GM21528 (cell line): ENCODE measurements at regions not wholly inside any gene's neighbourhood (a gene's known extent, or its start where the extent isn't known, plus 50 kb on each side); places are given as distances from the start of the nearest gene placed in this dataset.

Experiments
- ATAC-seq: cut with Tn5 transposase; IDR thresholded peaks from one replicate; pipeline ENCODE4 v1.9.1; 2021; ENCODE audit warnings: mild to moderate bottlenecking, moderate library complexity; ENCODE audit not compliant: unreplicated experiment, low FRiP score

DNA sequence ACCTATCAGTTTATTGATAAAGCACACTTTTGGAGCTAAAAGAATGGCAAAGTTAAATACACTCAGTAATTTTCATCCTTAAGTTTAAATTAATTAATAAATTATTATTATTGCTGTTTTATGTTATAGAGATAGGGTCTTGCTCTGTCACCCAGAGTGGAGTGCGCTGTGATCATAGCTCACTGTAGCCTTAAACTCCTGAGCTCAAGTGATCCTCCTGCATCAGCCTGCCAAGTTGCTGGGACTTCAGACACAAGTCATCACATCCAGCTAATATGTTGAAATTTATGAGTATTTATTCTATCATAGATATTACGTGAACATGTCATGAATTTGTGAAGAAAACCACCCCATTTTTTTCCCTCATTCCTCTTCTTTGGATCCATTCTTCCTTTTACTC, 64.2 kb downstream of the GJA1 start:
- ATAC-seq: no peak

DNA sequence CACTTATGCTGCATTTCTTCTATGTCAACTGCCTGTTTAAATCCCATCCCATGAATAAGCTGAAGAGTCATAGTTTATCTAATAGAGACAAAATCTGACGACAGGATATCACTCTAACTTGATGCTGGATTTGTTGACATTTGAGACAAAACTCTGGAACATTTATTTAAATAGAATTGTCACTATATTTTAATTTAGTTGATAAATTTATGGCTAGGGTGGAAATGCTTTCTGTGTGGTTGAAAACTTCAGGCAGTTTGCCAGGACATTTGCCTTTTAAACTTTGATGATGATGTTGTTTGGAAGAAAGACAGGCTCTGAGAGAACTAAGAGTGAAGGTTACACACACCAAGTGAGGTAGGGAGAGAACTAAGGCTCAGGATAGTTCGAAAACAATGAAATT, 68.1 kb downstream of the GJA1 start:
- no peak for ATAC-seq

DNA sequence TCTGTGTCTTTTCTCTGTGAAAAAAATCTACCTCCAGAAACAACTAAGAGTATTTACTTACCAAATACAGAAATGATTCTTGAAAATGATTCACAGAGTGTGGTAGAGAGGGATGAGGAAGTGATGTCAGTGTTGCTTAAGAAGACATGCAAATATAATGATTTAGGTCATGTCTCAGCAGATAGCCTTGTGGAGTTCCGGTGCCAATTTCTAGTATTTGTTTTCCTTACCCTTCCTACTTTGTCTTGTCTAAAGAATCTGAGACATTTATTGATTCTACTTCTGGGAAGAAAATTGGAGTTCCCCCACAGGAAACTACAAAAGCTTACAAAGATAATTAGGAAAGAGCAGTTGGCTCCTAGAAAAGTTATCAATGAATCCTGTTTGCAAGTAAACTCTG, 68.8 kb downstream of the GJA1 start:
- no peak for ATAC-seq

DNA sequence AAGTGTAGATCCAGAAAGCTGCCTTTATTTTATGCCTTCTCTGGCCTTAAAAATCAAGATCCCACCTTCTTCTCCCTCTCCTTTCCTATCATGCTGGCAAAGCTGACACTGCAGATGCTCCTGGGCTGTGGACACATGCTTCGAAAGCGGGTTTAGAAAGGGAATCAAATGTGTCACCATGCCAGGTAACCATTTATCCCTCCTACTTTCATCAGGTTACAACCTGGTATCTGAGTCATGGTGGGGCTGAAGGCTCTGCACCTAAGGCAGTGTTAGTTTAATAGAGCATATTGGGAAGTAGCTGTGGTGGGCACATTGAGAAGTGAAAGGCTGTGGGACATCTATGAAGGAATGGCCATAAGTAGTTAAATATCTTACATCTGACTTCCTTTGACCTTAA, 69.8 kb downstream of the GJA1 start:
- ATAC-seq: no peak

DNA sequence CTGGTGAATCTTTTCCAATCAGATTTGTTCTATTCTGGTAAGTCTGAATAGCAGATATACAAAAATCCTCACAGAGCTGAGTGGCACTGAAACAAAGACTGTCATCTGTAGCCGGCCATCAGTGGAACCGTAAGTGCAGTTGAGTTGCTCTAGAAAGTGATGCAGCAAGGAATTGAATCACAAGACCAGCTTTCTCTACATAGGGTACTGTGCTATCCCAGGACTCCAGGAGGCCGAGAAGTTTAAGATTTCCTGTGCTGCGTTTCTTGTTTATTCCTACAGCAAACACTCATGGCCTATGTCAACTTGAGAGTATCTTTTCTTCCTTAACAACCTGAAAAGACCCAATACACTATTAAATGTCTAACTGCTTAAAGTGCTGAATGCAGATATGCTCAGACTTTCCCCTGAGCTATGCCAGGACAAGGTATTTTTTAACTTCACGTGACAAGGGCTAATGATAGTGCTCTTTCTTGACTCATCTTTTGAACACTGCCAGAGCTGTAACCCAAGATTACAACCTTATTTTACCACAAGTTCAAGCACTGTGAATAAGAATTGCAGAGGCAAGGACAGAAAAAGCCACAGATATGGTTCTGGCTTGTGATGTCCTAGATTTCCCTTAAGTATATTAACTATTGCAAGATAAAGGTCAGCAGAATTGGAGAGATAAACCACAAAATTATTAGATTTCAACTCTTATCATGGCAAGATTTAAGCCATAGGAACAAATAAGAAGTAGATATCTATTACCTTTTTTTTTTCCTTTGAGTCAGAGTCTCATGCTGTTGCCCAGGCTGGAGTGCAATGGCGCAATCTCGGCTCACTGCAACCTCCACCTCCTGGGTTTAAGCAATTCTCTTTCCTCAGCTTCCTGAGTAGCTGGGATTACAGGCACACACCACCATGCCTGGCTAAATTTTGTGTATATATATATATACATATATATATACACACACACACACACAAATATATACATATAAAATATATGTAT, 71.6 kb downstream of the GJA1 start:
- ATAC-seq: no peak

DNA sequence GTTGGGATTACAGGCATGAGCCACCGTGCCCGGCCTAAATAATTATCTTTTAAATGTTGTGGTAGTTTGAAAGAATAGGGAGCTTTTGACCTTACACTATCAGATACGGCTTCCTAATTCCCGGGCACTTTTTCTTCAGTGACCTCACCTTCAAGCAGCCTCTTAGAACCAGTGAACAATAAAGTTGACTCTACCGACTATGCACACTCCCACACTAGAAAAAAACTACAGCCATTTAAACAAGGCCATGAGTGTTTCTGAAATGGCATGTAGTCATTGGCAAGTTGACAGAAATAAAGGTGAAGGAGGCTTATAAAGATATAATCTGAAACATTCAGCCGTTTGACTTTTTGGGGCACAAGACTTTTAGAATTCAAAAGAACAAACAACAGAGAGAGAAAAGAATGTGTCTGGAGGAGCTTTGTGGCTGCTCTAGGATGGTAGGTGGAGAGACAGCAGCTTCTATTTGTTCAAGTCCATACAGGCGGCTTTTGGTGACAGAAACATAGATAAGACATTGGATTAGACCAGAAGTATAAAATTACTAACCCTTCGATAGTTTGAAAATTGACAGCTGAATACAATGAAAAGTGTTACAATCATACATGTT, 75.2 kb downstream of the GJA1 start:
- ATAC-seq: no peak

DNA sequence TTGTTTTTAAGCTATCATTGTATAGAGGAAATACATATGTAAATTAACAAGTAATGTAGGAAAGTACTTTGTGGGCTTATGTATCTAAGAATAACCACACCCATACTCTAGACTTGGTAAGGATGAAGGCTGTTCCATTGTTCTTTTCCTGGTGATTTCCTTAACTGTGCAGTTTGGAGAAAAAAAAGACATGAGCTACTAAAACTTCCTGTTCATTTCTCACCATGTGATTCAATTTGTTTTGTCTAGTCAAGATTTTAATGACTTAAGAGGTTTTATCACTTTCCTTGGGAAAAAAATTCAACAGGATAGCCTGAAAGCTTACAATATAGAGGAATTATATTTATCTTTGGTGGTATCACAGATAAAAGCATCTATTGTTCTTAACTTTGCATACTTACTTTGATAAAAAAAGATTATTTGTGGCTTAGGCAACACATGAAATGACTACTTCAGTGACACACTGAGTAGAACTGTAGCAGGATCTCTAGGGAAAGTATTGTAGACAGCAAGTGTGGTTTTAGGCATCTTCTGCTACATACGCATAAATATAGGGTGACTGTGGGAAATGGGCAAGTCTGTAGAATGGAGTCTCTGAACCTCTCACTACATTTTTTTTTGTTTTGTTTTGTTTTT, 80.3 kb downstream of the GJA1 start:
- no peak for ATAC-seq

DNA sequence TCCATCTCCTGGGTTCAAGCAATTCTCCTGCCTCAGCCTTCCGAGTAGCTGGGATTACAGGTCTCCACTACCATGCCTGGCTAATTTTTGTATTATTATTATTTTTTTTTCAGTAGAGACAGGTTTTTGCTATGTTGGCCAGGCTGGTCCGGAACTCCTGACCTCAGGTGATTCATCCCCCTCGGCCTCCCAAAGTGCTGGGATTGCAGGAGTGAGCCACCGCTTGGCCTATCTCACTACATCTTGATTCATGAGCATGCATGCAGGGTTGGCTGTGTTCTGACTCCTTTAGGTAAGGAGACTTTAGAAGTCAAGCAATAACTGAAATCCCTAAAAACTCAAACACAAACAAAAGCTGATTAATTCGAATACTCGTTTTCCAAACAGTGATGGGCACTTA, 80.9 kb downstream of the GJA1 start:
- no peak for ATAC-seq

DNA sequence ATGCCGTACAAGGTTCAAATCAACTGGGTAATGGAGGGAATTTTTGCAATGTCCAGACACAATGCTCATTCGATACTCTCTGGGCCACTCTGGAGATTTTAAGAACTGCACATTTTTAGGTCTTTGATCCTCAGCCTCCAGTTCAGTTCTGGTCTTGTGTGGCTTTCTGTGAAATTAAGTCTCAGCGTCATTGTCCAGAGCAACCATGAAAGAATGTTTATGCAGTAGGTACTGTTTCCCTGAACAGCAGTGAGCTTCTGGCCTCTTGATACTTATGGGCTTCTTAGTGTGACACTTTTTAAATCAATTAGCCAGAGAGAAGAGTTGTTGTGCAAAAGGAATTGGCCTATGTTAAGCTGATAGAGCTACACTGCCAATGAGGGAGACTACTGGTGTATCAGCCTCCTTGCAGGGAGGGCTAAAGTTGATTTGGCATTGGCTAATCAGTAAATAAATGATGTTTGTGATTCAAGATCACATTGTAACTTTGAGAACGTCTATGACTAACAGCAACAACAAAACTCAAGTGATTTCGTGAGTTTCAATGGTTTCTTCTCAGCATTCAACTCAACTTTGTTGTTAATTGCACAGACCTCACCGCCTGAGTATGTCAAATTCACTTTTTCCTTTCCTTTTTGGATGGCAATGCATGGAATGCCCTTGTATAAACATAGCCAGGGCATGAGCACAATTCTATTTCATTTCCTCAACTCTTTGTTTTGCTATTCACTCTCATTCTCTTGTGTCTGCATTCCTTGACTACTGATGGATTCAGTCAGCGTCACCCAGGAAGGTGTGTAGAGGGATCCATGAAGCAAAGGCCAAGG, 85.1 kb downstream of the GJA1 start:
- ATAC-seq: no peak

DNA sequence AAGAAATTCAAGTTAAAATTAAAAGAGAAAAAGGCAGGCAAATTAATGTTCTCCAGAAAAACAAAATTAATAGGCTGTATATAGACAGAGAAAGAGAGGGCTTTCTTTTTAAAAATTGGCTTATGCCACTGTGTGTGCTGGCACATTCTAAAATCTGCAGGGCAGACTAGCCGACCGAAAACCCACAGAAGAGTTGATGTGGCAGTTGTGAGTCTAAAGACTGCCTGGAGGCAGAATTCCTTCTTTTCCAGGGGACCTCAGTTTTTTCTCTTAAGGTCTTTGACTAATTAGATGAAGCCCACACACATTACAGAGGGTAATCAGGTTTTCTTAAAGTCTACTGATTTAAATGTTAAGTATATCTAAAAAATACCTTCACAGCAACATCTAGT, 85.7 kb downstream of the GJA1 start:
- ATAC-seq: no peak

DNA sequence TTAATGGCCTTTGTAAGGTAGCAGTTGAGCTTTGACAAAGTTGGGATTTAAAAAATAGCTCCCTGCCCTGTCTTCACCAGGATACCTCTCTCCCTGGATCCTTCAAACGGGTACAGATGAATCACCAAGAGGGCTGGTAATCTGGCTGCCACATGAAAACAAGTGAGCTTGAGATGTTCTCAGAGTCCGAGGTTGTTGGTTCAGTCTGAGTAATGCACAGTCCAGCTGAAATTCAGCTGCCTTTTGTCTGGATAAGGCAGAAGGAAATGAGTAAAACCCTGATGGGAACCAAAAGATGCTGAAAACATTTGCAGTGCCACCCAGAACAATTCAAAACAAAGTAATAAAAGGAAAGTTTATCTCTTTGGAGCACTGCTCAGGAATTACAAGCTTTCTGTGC, 86.8 kb downstream of the GJA1 start:
- ATAC-seq: no peak

DNA sequence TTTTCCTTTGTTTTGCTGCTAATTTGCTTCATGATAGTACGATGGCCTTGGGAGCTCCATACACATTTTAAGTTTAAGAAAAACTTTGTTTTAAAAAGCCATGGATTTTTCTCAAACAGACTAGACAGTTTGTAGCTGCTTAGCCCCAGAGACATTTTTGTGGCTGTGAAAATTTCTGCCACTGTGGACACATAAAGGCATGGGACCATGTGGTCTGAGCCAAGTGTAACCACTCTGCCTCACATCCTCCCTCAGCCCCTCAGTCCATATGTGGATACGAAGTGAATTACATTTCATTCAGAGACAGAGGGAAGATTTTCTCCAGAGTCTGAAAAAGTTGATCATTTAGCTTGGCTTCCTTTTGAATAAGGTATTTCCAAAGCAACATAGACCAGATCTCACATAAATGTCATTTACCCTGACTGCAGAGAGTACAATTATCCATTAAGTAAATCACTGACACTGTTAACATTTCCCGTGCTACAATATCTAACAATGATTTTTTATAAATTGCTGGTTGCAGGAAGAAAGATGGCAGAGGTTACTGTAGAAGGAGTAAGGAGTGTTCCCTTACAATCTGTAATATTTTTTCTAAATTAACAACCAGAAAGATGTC, 87.4 kb downstream of the GJA1 start:
- no peak for ATAC-seq

DNA sequence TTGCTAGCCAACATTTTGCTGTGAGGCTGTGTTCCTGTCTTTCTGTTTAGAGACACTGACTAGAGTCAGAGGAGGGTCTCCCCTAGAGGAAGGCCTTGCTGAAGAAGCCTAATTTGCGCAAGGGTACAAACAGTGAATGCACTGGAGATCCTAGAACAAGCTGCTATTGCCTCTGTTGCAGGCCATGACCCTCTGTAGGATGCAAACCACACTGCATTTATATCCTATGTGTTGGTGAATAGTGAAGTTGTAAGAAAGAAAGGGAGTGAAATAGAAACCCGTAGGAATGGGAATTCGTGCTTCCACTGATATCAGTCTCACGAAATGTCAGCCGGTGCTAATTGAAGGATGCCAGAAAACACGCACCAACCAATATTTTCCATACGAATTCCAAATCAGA, 88.2 kb downstream of the GJA1 start:
- ATAC-seq: no peak

DNA sequence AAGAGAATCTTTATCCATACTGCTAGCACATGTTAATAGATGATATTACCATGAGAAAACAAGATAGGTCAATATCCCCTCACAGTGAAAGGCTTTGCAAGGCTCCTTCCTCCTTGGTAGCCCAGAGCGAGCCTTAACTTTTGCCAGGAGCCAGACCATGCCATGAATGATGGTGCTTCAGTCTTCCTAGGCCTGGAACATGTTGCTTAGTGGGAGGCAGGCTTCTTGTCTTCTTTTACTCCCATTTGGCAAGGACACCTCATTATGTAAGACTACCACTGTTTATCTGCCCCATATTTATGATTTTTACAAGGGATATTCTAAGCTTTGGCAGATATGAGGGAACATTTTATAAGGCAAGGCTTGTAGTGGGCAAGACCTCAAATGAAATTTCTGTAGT, 90.8 kb downstream of the GJA1 start:
- ATAC-seq: no peak

DNA sequence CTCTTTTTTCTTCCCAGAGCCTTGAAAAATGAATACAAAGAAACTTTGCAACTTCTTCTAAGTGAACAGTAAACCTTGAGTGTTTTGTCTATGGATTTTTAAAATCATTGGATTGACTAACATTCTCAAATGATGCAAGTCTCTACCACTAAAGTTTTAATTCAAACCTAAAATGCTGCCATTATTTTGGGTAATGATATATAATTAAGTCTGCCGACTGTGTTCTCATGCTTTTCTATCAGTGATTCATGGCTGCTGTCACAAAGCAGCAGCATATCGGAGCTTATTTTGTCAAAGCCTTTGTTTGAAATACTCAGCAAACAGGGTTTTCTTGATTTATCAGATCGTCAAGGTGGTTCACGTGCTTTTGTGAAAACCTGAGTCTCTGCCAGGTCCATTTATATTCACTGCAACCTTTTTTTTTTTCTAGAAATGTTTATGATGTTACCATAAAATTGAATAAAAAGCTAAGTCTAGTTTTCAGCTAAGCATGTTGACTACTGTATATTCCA, 96.3 kb downstream of the GJA1 start:
- no peak for ATAC-seq

DNA sequence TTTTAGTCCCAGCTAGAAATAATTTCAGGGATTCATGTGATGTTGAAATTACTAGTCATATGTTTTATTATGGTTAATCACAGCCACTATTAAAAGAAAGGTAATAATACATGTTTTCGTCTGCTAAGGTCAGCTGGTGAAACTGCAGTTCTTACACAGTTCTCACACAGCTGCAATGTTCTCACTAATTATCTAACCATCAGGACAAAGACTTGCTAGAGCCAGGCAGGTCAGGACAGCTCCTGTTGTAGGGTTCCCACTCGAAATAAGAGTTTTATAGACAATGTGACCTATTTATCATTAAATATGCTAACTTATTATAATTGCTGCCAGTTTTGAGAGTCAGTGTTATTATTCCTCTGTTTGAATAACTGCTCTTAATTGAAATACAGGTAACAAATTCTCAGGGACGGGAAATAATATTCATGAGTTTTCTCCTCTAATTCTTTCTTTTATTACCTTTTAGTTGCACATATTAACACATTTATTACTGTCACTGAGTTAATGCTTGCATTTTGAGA, 97.9 kb downstream of the GJA1 start:
- no peak for ATAC-seq

DNA sequence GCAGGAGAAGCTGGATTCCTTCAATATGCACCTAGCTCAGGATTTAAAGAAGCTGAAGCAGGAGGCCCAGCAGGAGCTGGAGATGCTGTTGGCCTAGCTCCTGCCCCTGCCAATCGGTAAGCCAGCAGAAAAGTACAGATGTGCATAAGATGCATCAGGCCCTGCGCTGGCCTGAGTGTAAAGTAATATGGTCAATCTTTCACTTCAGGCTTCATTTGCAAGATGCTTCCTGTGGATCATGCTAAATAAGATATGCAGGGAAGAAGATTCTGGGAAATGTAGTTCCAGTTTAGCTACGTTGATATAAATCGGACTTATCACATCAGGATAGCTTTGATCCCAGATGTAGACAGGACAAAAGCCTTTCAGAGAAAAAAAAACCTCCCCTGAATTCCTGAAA, 100.3 kb downstream of the GJA1 start:
- ATAC-seq: no peak

DNA sequence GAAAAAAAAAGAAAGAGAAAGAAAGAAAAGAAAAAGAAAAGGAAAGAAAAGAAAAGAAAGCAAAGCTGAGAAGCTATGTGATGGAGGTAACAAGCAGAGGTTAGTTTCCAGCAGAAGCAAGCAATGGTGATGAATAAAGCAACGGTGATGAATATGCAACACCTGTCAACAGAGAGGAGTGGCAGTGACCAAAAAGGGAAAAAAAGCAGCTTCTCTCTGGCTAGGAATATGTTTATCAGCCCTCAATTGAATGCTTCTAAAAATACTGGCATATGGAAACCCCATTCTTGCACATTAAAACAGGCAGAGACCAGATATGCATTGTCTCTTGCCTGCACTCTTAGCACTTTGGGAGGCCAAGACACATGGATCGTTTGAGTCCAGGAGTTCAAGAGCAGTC, 100.9 kb downstream of the GJA1 start:
- no peak for ATAC-seq

DNA sequence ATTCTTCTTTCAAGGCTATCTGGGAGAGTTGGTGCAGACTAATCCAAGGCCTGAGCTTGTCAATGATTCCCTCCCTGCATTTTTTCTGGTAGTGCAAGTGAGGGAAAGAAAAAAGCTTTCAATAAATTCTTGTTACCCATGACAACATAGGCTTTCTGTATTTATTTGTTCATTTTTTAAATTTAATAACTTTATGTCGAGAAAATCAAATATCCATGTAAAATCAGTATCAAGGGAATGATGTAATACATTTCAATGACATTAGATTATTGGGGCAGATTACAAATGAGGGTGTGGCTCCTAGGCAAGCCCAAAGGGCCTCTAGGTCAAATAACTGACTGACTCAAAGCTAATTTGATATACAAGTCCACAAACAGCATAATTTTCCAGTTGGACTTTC, 104.0 kb downstream of the GJA1 start:
- ATAC-seq: no peak

DNA sequence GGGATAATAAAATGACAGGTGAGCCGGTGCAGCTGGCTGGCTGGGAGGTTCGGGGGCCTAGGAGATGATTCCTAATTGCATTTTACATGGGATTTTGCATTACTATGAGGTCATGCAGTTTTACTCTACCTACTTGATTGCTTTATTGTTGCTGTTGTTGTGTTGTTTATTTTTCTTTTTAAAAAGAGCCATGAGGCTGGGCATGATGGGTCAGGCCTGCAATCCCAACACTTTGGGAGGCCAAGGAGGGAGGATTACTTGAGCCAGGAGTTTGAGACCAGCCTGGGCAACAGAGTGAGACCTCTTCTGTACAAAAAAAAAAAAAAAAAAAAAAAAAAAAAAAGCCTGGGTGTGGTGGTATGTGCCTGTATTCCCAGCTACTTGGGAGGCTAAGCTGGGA, 104.8 kb downstream of the GJA1 start:
- no peak for ATAC-seq
